Stimulated activated CD8-positive, alpha-beta memory T cell treated with anti-CD3 and anti-CD28 coated beads, Interleukin-12 subunit alpha, Interleukin-12 subunit beta, amount 100 ng/mL, for 24 hours (primary cell): ENCODE measurements at regions not wholly inside any gene's neighbourhood (a gene's known extent, or its start where the extent isn't known, plus 50 kb on each side); places are given as distances from the start of the nearest gene placed in this dataset.

Source experiments
- DNase-seq: peaks from one replicate; pipeline ENCODE4 v3.0.0-alpha.2; 2020; ENCODE audit errors: extremely low read depth

GRCh38 chr11:15485432-15485831, 370.7 kb downstream of the INSC start:
- no peak for DNase-seq

GRCh38 chr11:15489281-15489680, 374.6 kb downstream of the INSC start:
- no peak for DNase-seq

GRCh38 chr11:15490535-15490934, 375.8 kb downstream of the INSC start:
- no peak for DNase-seq

- DNase-seq: no peak
Observed at GRCh38 chr11:15493066-15493465, 378.3 kb downstream of the INSC start.

- no peak for DNase-seq
Observed at GRCh38 chr11:15493921-15494620, 379.3 kb downstream of the INSC start.

GRCh38 chr11:15494740-15495139, 380.0 kb downstream of the INSC start:
- DNase-seq: no peak

GRCh38 chr11:15495462-15495861, 380.7 kb downstream of the INSC start:
- no peak for DNase-seq

GRCh38 chr11:15497366-15497765, 382.6 kb downstream of the INSC start:
- no peak for DNase-seq

GRCh38 chr11:15499674-15500073, 385.0 kb downstream of the INSC start:
- no peak for DNase-seq

GRCh38 chr11:15500643-15501042, 385.9 kb downstream of the INSC start:
- DNase-seq: no peak

- DNase-seq: no peak
Observed at GRCh38 chr11:15501566-15501965, 386.8 kb downstream of the INSC start.

- DNase-seq: no peak
Observed at GRCh38 chr11:15505155-15505554, 390.4 kb downstream of the INSC start.

GRCh38 chr11:15507592-15507991, 392.9 kb downstream of the INSC start:
- DNase-seq: no peak

GRCh38 chr11:15509082-15509481, 394.4 kb downstream of the INSC start:
- DNase-seq: no peak

- DNase-seq: no peak
Observed at GRCh38 chr11:15519124-15519791, 404.5 kb downstream of the INSC start.

- no peak for DNase-seq
Observed at GRCh38 chr11:15519911-15520310, 405.2 kb downstream of the INSC start.

- no peak for DNase-seq
Observed at GRCh38 chr11:15523543-15523942, 408.8 kb downstream of the INSC start.

- no peak for DNase-seq
Observed at GRCh38 chr11:15525582-15525981, 410.9 kb downstream of the INSC start.

GRCh38 chr11:15526032-15526431, 411.3 kb downstream of the INSC start:
- no peak for DNase-seq

GRCh38 chr11:15526859-15527450, 412.2 kb downstream of the INSC start:
- no peak for DNase-seq

- DNase-seq: no peak
Observed at GRCh38 chr11:15532432-15532831, 417.7 kb downstream of the INSC start.

- no peak for DNase-seq
Observed at GRCh38 chr11:15534266-15534665, 419.5 kb downstream of the INSC start.

GRCh38 chr11:15535414-15535813, 420.7 kb downstream of the INSC start:
- no peak for DNase-seq
